ENCODE measurements at regions not wholly inside any gene's neighbourhood (a gene's known extent, or its start where the extent isn't known, plus 50 kb on each side); places are given as distances from the start of the nearest gene placed in this dataset.

DNA sequence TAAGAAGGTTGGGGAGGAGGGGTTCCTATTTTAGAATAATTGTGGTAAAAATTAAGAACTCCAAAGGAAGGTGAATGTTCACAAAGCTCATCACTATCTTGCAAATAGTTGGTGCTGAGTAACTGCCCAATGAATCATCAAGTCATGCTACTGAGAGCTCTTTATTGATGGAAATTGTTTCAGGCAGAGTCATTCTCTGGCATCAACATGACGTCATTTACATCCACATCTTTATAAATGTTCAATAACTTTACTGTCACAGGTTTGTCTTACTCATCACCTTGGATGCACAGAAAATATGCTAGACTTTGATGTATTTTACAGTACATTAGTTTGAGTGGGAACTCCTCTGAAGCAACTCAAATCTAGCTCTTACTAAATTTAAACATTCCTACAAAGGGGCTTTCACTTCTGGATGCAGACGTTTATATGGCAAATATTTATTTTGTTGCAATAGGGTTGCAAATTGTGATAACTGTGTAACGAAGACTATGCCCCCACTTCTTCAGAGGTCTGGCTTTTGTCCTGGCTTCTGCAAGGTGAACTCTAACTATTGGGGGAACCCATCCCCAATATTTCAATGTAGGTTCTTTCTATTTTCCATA is 273.7 kb upstream of the AJAP1 start:
- Histone ChIP-seq H3K4me3 (no peak overlapping the region), H3K4me1 (no peaks in the 10 kb centered on the region), H3K36me3 (ENCODE audit: low read depth, missing control alignments) (no peaks in the 10 kb centered on the region), H3K9me3 (no peaks in the 10 kb centered on the region), H3K27ac (no peak overlapping the region), H3K27me3 (no peaks in the 10 kb centered on the region)
- DNase-seq, result no peak
- 41 to 59% methylated on average over 3 of the region's 3 CpGs for WGBS, 2 donors
- intact Hi-C loops (cut with DNase I; ENCODE audit: low total_unique reads), result no loop called here
- TF ChIP-seq CTCF (IDR thresholded peaks at IDR 0.05), result no peak
- TF ChIP-seq POLR2A (IDR thresholded peaks at IDR 0.05), result no peak

- Histone ChIP-seq H3K4me3 (no peak overlapping the region), H3K27ac (no peak overlapping the region), H3K9me3 (no peaks in the 10 kb centered on the region), H3K27me3 (no peaks in the 10 kb centered on the region), H3K36me3 (ENCODE audit: low read depth, missing control alignments) (no peaks in the 10 kb centered on the region), H3K4me1 (no peaks in the 10 kb centered on the region)
- 0 to 34% methylated on average over 1 of the region's 1 CpG for WGBS, 2 donors
- intact Hi-C loops (cut with DNase I; ENCODE audit: low total_unique reads), result no loop called here
- no peak for TF ChIP-seq POLR2A (IDR thresholded peaks at IDR 0.05)
- no peak for TF ChIP-seq CTCF (IDR thresholded peaks at IDR 0.05)
- no peak for DNase-seq
Measured at GRCh38 chr1:4393191-4393590, 261.2 kb upstream of the AJAP1 start.

DNA sequence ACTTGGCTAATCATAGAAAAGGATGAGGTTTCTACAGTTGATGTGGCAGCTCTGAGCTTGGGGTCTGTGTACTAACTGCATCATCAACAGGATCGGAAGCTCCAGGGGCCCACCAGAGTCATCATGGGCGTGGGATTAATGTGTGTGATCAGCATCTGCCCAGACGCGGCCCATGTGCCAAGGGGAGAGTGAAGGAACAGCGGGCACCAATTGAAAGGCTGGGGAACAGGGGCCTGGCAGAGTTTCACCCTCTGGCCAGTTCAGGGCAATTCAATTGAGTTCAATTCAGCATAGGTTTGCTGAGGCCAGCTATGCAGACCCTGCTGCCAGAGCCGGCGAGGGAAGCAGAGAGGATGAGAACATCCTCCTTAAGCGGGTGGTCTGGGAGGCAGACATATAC is 260.0 kb upstream of the AJAP1 start:
- H3K27ac ChIP-seq, result no peak overlapping the region
- H3K36me3 ChIP-seq (ENCODE audit: low read depth, missing control alignments), result no peaks in the 10 kb centered on the region
- TF ChIP-seq CTCF (IDR thresholded peaks at IDR 0.05) (no peak), POLR2A (IDR thresholded peaks at IDR 0.05) (no peak)
- intact Hi-C loops (cut with DNase I; ENCODE audit: low total_unique reads), result no loop called here
- 94 to 98% methylated on average over 8 of the region's 8 CpGs for WGBS, 2 donors
- H3K4me3 ChIP-seq, result no peak overlapping the region
- H3K9me3 ChIP-seq, result no peaks in the 10 kb centered on the region
- H3K27me3 ChIP-seq, result no peaks in the 10 kb centered on the region
- no peaks in the 10 kb centered on the region for H3K4me1 ChIP-seq
- DNase-seq, result no peak

- no peak for DNase-seq
- WGBS, 2 donors, result 74 to 77% methylated on average over 3 of the region's 3 CpGs
- Histone ChIP-seq H3K4me1 (no peaks in the 10 kb centered on the region), H3K27ac (no peak overlapping the region), H3K9me3 (no peaks in the 10 kb centered on the region), H3K36me3 (ENCODE audit: low read depth, missing control alignments) (no peaks in the 10 kb centered on the region), H3K27me3 (no peaks in the 10 kb centered on the region), H3K4me3 (no peak overlapping the region)
- TF ChIP-seq POLR2A (IDR thresholded peaks at IDR 0.05) (no peak), CTCF (IDR thresholded peaks at IDR 0.05) (no peak)
- intact Hi-C loops (cut with DNase I; ENCODE audit: low total_unique reads), result no loop called here
Measured at GRCh38 chr1:4395158-4395557, 259.3 kb upstream of the AJAP1 start.

DNA sequence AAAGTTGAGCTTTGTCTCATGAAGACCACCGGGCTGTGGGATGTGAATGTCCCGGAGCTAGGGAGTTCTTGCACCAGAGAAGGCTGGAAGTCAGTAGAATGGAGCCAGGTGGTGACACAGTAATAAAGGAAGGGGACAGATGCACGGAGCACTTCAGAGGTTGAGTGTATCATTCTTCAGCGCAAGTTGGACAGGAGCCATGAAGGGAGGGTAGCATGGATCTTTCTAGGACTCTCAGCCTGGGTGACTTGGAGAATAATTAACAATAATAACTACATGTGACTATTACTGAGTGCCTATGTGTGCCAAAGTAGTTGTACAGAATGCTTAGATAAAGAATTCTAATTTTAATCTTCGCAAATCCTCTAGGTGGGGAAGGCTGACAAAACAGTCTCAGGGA is 258.7 kb upstream of the AJAP1 start:
- no peaks in the 10 kb centered on the region for H3K4me1 ChIP-seq
- WGBS, 2 donors, result 81 to 86% methylated on average over 5 of the region's 5 CpGs
- intact Hi-C loops (cut with DNase I; ENCODE audit: low total_unique reads), result no loop called here
- no peak overlapping the region for H3K4me3 ChIP-seq
- no peaks in the 10 kb centered on the region for H3K36me3 ChIP-seq (ENCODE audit: low read depth, missing control alignments)
- H3K9me3 ChIP-seq, result no peaks in the 10 kb centered on the region
- no peak for DNase-seq
- H3K27ac ChIP-seq, result no peak overlapping the region
- TF ChIP-seq CTCF (IDR thresholded peaks at IDR 0.05) (no peak), POLR2A (IDR thresholded peaks at IDR 0.05) (no peak)
- H3K27me3 ChIP-seq, result no peaks in the 10 kb centered on the region
